Esophagus mucosa (tissue), 1 donor: ENCODE measurements at regions not wholly inside any gene's neighbourhood (a gene's known extent, or its start where the extent isn't known, plus 50 kb on each side); places are given as distances from the start of the nearest gene placed in this dataset.
"Not testable (repeated sequence)": the region's sequence is repeated elsewhere in the genome, so short reads cannot be mapped to it uniquely, and the experiment has no call there.

ENCODE experiments used
- ATAC-seq: fragments of 200-7000 bp; cut with Tn5 transposase; one replicate; pipeline ENCODE4 v1.9.1; 2020
- donor health status: DM: yes; HTN: yes; CAD: no.

GRCh38 chr6:141212296-141212695 lies 920.4 kb upstream of the GJE1 start:
- ATAC-seq = no peak

DNA sequence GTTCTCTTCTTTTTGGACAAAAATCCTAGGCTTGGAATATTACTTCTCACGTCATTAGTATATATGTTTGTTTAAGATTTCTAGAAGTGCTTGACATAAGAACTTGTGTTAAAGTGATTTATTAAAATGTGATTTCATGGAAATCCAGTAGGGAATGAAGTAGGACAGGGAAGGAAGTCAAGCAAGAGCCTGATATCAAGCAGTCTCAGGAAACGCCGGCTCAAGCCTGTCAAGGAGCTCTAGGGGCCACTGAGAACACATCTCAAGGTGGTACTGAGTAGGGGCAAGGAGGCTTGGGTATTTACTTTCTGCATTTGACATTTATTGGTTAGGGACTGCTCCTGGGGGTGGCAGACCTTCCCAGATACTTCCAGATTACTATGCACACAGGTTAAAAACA lies 920.9 kb upstream of the GJE1 start:
- ATAC-seq = no peak

DNA sequence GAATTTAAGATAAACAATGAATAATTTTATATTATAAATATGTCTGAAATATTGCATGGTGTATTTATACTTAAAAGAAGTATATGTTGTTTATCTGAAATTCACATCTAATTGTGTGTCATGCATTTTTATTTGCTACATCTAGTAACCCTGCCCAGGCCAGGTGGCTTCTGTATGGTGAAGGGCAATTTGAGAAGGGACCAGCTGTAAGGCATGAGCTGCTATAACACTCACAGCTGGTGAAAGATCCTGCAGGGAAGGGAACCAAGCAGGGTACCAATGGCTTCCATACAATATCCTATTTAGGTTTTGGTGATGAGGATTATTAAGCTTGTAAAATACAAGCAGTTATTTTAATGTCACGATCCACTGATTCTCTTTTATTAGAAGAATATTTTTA lies 921.8 kb upstream of the GJE1 start:
- ATAC-seq = no peak

- ATAC-seq = no peak
Measured at GRCh38 chr6:141209890-141210289, 922.8 kb upstream of the GJE1 start.

GRCh38 chr6:141208101-141208500 lies 924.6 kb upstream of the GJE1 start:
- no peak for ATAC-seq

DNA sequence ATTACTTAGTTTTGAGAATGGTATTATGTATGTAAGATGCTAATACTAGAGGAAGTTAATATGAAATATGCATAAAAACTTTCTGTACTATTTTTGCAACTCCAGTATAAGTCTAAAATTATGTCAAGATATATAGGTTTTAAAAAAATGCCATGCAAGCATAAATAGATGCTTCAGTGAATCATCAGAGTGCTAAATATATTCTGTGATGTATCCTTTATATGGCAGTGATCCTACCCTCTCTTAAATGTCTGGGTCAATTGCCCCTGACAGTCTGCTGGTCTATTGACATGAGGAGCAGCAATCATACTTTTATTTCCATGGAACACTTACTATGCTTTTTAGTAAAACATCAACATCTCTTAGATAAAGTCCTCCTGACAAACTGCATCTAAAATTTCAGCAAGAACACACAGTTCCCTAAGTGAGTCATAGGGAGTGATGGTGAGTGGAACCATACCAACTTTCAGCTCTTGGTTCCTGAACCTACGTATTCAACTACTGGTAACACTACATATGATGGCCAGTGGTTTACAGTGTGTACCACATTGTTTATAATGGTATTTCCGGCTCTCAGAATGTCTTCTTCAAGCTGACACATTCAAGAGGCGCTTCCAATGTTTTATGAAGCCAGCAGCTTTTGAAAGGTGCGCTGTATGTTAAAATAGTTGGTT lies 928.7 kb upstream of the GJE1 start:
- ATAC-seq = no peak

- no peak for ATAC-seq
Measured at GRCh38 chr6:141202626-141203025, 930.1 kb upstream of the GJE1 start.

DNA sequence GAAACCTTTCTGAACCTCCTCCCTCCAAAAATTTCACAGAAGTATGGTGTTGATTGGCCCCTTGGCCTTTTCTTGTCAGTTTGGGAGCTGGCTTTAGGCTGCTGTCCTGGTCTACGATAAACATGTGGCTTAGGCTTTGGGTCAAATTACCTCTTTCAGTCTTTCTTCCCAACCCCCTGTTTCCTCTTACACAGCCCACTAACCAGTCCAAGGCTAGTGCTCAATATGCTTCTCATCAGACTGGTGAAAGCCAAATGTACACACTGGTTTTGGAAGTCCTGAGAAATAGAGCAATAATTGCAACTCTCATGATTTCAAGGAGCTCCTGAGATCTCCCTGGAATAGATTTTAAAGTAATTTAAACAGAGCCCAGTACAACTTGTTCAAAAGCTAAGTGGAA lies 933.7 kb upstream of the GJE1 start:
- no peak for ATAC-seq

GRCh38 chr6:141195251-141195832 lies 937.4 kb upstream of the GJE1 start:
- no peak for ATAC-seq

GRCh38 chr6:141183368-141183767 lies 949.4 kb upstream of the GJE1 start:
- no peak for ATAC-seq

DNA sequence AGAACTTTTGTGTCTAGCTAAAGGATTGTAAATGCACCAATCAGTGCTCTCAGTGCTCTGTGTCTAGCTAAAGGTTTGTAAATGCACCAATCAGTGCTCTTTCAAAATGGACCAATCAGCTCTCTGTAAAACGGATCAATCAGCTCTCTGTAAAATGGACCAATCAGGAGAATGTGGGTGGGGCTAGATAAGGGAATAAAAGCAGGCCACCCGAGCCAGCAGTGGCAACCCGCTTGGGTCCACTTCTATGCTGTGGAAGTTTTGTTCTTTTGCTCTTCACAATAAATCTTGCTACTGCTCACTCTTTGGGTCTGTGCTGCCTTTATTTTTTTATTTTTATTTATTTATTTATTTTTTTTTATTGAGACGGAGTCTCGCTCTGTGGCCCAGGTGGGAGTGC lies 957.3 kb upstream of the GJE1 start:
- not testable (repeated sequence) for ATAC-seq

GRCh38 chr6:141174932-141175331 lies 957.8 kb upstream of the GJE1 start:
- ATAC-seq = no peak

DNA sequence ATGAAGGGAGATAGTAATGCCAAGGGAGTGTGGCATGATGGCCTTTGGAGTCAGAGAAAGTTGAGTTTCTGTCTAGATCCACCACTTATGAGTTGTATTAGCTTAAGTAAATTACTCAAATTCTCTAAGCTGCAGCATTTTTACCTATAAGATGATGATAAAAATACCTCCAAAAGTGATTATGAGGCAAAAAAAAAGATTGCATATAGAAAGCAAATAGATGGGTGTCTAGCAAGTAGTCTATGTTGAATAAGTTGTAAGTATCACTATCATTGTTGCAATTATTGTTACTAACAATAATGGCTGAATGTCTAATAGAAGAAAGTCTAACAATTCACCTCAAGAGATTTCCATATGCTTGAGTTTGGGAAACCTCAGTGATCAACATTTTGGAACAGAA lies 959.2 kb upstream of the GJE1 start:
- no peak for ATAC-seq

DNA sequence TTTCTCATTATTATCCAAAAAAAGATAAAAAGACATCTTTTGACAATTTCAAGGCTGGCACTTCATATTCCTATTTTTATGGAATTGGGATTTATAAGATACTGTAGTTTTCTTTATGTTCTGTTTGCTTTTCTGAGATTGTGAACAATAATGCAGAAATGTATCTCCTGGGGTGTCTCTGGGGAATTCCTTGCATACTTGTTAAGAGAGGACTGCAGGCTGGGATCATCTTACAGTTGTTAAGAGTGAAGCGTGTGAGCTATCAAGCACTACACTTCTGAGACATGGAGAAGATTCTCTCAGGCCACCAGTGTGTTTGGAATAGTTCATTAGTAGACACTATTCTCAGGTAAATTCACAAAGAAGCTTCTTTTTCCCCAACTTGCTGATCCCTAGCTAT lies 963.3 kb upstream of the GJE1 start:
- no peak for ATAC-seq

DNA sequence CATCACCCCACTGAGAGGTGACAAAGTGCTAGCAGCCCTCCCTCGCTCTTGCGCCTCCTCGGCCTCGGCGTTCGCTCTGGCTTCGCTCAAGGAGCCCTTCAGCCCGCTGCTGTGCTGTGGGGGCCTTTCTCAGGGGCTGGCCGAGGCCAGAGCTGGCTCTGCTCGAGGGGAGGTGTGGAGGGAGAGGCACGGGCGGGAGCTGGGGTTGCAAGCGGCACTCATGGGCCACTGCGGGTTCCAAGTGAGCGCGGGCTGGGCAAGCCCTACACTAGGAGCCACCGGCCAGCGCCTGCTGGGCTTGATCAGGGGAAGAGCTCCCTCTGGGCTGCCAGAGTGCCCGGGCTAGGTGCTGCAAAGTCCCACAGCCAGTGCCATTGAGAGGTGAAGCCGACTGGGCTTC lies 964.8 kb upstream of the GJE1 start:
- no peak for ATAC-seq

- ATAC-seq = no peak
Measured at GRCh38 chr6:141165002-141165665, 967.6 kb upstream of the GJE1 start.

DNA sequence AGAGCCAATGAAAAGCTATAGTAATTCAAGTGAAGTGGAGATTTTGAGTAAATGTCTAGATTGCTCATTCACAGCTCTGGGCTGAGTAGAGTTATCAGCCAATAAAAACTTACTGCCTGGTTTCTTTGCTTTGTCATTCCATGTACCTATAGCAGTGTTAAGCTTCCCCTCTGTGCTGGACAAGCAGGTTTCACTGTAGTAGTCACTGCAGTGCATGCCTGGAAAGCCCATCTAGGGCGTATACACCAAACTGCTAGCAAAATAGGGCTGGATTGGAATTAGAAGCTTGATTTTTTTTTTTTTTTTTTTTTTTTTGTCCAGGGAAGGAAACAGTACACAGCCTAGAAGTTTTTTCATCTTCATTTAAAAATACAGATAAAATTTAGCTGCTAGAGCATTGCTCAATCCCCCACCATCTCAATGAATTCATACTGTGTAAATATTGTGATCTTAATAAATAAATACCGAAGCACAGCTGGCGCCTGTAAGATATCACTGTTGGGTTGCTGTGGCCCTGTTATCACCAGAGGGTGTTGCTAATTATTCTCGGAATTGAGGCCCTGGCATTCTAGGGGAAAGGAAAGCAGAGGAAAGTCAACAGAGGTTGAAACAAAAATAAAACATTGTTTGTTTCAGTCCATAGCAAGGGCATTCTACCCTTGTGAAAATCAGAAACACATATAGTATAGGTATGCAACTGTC lies 968.5 kb upstream of the GJE1 start:
- peak; percentile 84 for ATAC-seq

GRCh38 chr6:141163107-141163506 lies 969.6 kb upstream of the GJE1 start:
- ATAC-seq = no peak

- ATAC-seq = no peak
Measured at GRCh38 chr6:141158740-141159139, 974.0 kb upstream of the GJE1 start.

GRCh38 chr6:141153563-141153962 lies 979.2 kb upstream of the GJE1 start:
- no peak for ATAC-seq

- ATAC-seq = no peak
Measured at GRCh38 chr6:141152951-141153350, 979.8 kb upstream of the GJE1 start.

GRCh38 chr6:141151710-141152417 lies 980.9 kb upstream of the GJE1 start:
- no peak for ATAC-seq

GRCh38 chr6:141141870-141142269 lies 990.9 kb upstream of the GJE1 start:
- no peak for ATAC-seq
